IMR-90 (cell line): ENCODE measurements at regions not wholly inside any gene's neighbourhood (a gene's known extent, or its start where the extent isn't known, plus 50 kb on each side); places are given as distances from the start of the nearest gene placed in this dataset.

Experiments
- ATAC-seq: fragments of 200-7000 bp; cut with Tn5 transposase; 2 replicates; pipeline ENCODE4 v1.9.1; 2020; ENCODE audit warnings: low read depth, mild to moderate bottlenecking, moderate library complexity
- BruUV-seq: library from RNA; stranded (reverse); fragments of 400-500 nt; replicated peaks from 2 replicates; lab custom pipeline; 2021; lab: Mats Ljungman, UMichigan
- CTCF ChIA-PET: fragments of 300-600 bp; formaldehyde crosslinking; extraction: SDS; loops from one replicate; lab custom pipeline; 2021; ENCODE audit warnings: antibody characterized with exemption; lab: Yijun Ruan, JAX
- POLR2A ChIA-PET: fragments of 300-600 bp; sonication (Branson Sonifier 250); formaldehyde crosslinking; loops from one replicate; lab custom pipeline; 2022; ENCODE audit warnings: antibody characterized with exemption; ENCODE audit not compliant: unreplicated experiment; lab: Charles Lee
- DNase-seq: peaks from one replicate; pipeline ENCODE4 v3.0.0; 2013
- H2AFZ ChIP-seq: replicated peaks from 2 replicates; pipeline ENCODE3; 2013; ENCODE audit warnings: low read length, mild to moderate bottlenecking; ENCODE audit not compliant: poor library complexity
- H2AK5ac ChIP-seq: 2 replicates; pipeline ENCODE4 v1.6.1; 2013; ENCODE audit warnings: low read depth, low read length, inconsistent platforms
- H2AK9ac ChIP-seq: replicated peaks from 2 replicates; pipeline ENCODE3; 2013; ENCODE audit warnings: mild to moderate bottlenecking, low read depth, low read length, moderate library complexity; ENCODE audit not compliant: poor library complexity
- H2BK120ac ChIP-seq: 2 replicates; pipeline ENCODE4 v1.6.1; 2013; ENCODE audit warnings: low read depth, low read length, inconsistent platforms
- H2BK15ac ChIP-seq: 3 replicates; pipeline ENCODE4 v1.6.1; 2013; ENCODE audit warnings: low read depth, low read length, inconsistent platforms
- H2BK20ac ChIP-seq: 2 replicates; pipeline ENCODE4 v1.6.1; 2013; ENCODE audit warnings: low read depth, mild to moderate bottlenecking, inconsistent platforms, low read length, moderate library complexity
- H2BK5ac ChIP-seq: 2 replicates; pipeline ENCODE4 v1.6.1; 2013; ENCODE audit warnings: mild to moderate bottlenecking, low read depth, low read length, inconsistent platforms; ENCODE audit not compliant: poor library complexity, severe bottlenecking
- H3K14ac ChIP-seq: replicated peaks from 2 replicates; pipeline ENCODE4 v1.6.1; 2013; ENCODE audit warnings: low read depth, low read length, inconsistent platforms
- H3K18ac ChIP-seq: 2 replicates; pipeline ENCODE4 v1.6.1; 2013; ENCODE audit warnings: low read depth, low read length, control low read depth
- H3K23ac ChIP-seq: 2 replicates; pipeline ENCODE4 v1.6.1; 2013; ENCODE audit warnings: low read depth, low read length, inconsistent platforms
- H3K27ac ChIP-seq: 2 replicates; pipeline ENCODE4 v1.5.1; 2013; ENCODE audit warnings: mild to moderate bottlenecking, control low read depth, low read length; ENCODE audit not compliant: insufficient read depth
- H3K27me3 ChIP-seq: 2 replicates; pipeline ENCODE4 v1.6.1; 2013; ENCODE audit warnings: low read length; ENCODE audit not compliant: control insufficient read depth, insufficient read depth
- H3K36me3 ChIP-seq: 2 replicates; pipeline ENCODE4 v1.6.1; 2013; ENCODE audit warnings: low read length, mixed read lengths; ENCODE audit not compliant: control insufficient read depth, insufficient read depth
- H3K4ac ChIP-seq: 2 replicates; pipeline ENCODE4 v1.6.1; 2013; ENCODE audit warnings: low read depth, low read length, inconsistent platforms
- H3K4me1 ChIP-seq: 2 replicates; pipeline ENCODE4 v1.6.1; 2013; ENCODE audit warnings: low read length, mixed read lengths; ENCODE audit not compliant: control insufficient read depth, insufficient read depth
- H3K4me2 ChIP-seq: 2 replicates; pipeline ENCODE4 v1.6.1; 2013; ENCODE audit warnings: low read depth, mild to moderate bottlenecking, control low read depth, low read length, moderate library complexity
- H3K4me3 ChIP-seq: 2 replicates; pipeline ENCODE4 v1.5.1; 2013; ENCODE audit warnings: low read depth, mild to moderate bottlenecking, control low read depth, low read length, moderate library complexity; ENCODE audit not compliant: insufficient read depth
- H3K56ac ChIP-seq: 2 replicates; pipeline ENCODE4 v1.6.1; 2013; ENCODE audit warnings: low read length, inconsistent platforms; ENCODE audit not compliant: insufficient read depth; ENCODE audit errors: extremely low read depth
- H3K79me1 ChIP-seq, 2 experiments: 2 replicates each; pipeline ENCODE4 v1.6.1; 2013; ENCODE audit warnings: low read length in 2 of 2, inconsistent platforms in 1 of 2, low read depth in 1 of 2
- H3K9ac ChIP-seq: 2 replicates; pipeline ENCODE4 v1.6.1; 2013; ENCODE audit warnings: low read depth, low read length, control low read depth
- H3K9me1 ChIP-seq: 2 replicates; pipeline ENCODE4 v1.6.1; 2013; ENCODE audit warnings: low read length, inconsistent platforms; ENCODE audit not compliant: insufficient read depth
- H3K9me3 ChIP-seq: 2 replicates; pipeline ENCODE4 v1.6.1; 2013; ENCODE audit warnings: low read length; ENCODE audit not compliant: control insufficient read depth, insufficient read depth
- H4K20me1 ChIP-seq: 2 replicates; pipeline ENCODE4 v1.6.1; 2013; ENCODE audit warnings: low read length, inconsistent platforms; ENCODE audit not compliant: insufficient read depth
- H4K5ac ChIP-seq: 2 replicates; pipeline ENCODE4 v1.6.1; 2013; ENCODE audit warnings: mild to moderate bottlenecking, low read depth, low read length, control low read depth
- H4K8ac ChIP-seq, 2 experiments: 2 replicates each; pipeline ENCODE4 v1.6.1; 2013; ENCODE audit warnings: low read depth in 2 of 2, low read length in 2 of 2, control low read depth in 1 of 2, inconsistent platforms in 1 of 2
- H4K91ac ChIP-seq: 2 replicates; pipeline ENCODE4 v1.6.1; 2013; ENCODE audit warnings: low read depth, low read length, inconsistent platforms; ENCODE audit not compliant: insufficient read depth
- MXI1 ChIP-seq: IDR thresholded peaks from 2 replicates; pipeline ENCODE4 v1.6.1; 2012; ENCODE audit warnings: low read depth, mild to moderate bottlenecking, low read length, moderate library complexity, borderline replicate concordance
- RAD21 ChIP-seq: IDR thresholded peaks from 2 replicates; pipeline ENCODE4 v1.6.1; 2012; ENCODE audit warnings: low read length, improper control_type of control experiment
- SMC3 ChIP-seq: fragments of 150-350 bp; IDR thresholded peaks from 2 replicates; pipeline ENCODE4 v1.6.1; 2016; ENCODE audit warnings: low read depth, mild to moderate bottlenecking, antibody characterized with exemption, low read length, moderate library complexity
- WGBS, 2 experiments: methylation state at CpG; one replicate each; pipeline versions ENCODE4 v1.1.5 to v1.1.7; 2013; ENCODE audit warnings: missing lambda C conversion rate in 2 of 2; ENCODE audit not compliant: insufficient read length in 1 of 2; ENCODE audit errors: extremely low coverage in 2 of 2; 5-methylcytosine and 5-hydroxymethylcytosine counted together
- dilution Hi-C: fragments of 300-500 bp; cut with HindIII; formaldehyde crosslinking; loops from one replicate; pipeline ENCODE4 v1.14.3; 2018; ENCODE audit warnings: low sequenced_read_pairs; ENCODE audit not compliant: unreplicated experiment
- in situ Hi-C: fragments of 300-500 bp; cut with MboI; formaldehyde crosslinking; loops from 3 replicates; pipeline ENCODE4 v1.14.3; 2019; ENCODE audit warnings: low sequenced_read_pairs, inconsistent platforms, mixed read lengths
- intact Hi-C: fragments of 100-400 bp; cut with micrococcal nuclease; formaldehyde crosslinking; loops from 2 replicates; pipeline ENCODE4 v1.10.0; 2022
- TF ChIP-seq, protein P1 (sequence below): conservative IDR thresholded peaks from 2 replicates; pipeline ENCODE4 v1.5.1; 2012; ENCODE audit warnings: mild to moderate bottlenecking, low read depth, low read length, improper control_type of control experiment

DNA sequence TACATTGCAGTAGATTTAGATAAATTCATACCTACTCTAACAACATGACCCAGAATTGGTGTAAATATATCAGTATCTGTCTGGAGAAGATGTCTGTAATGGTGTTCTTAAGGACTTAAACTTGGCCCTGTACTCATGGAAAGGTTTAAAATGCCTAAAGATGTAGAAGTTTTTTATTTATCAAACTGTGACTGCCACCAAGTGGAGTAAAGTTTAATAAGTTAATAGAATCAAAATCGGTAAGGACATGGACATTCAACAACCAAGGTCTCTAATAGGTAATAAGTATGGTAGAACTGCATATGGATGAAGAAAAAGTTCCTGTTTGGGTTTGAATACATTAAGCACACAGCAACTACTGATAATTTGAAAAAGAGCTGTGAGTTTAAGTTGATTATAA, 474.0 kb upstream of the NDST3 start:
- DNase-seq: peak; percentile 40
- H2BK15ac ChIP-seq: no peak overlapping the region
- H3K4me1 ChIP-seq: no peaks in the 10 kb centered on the region
- H4K91ac ChIP-seq: no peak overlapping the region
- H3K14ac ChIP-seq: no peak overlapping the region
- no peak overlapping the region for H2BK120ac ChIP-seq
- H3K36me3 ChIP-seq: no peaks in the 10 kb centered on the region
- H2BK20ac ChIP-seq: no peak overlapping the region
- no peak overlapping the region for H3K4me2 ChIP-seq
- no peaks in the 10 kb centered on the region for H3K9me3 ChIP-seq
- H2AFZ ChIP-seq: no peak overlapping the region
- H4K8ac ChIP-seq: no peak overlapping the region
- H3K27me3 ChIP-seq: no peaks in the 10 kb centered on the region
- H3K23ac ChIP-seq: no peak overlapping the region
- H4K20me1 ChIP-seq: no peaks in the 10 kb centered on the region
- CTCF ChIA-PET: no interaction called here
- no peak overlapping the region for H3K4me3 ChIP-seq
- ATAC-seq: peak; percentile 35; the same call in 1 of the 2 replicates
- H3K27ac ChIP-seq: no peak overlapping the region
- POLR2A ChIA-PET: no interaction called here
- no peak overlapping the region for H2BK5ac ChIP-seq
- H3K4ac ChIP-seq: no peak overlapping the region
- in situ Hi-C loops (loop anchor here (10.0 to 25.0 kb wide), 2 partner anchors 426 to 677 kb away; no protein-coding TSS in a partner anchor), dilution Hi-C loops (no loop called here), intact Hi-C loops (loop anchor here (1.0 to 5.0 kb wide), 2 partner anchors 426 to 662 kb away; no protein-coding TSS in a partner anchor)
- no peaks in the 10 kb centered on the region for H3K79me1 ChIP-seq
- BruUV-seq: no TSS peak
- TF ChIP-seq RAD21: peak; percentile 41
- no peak for TF ChIP-seq MXI1
- peak; percentile 54 for TF ChIP-seq SMC3
- TF ChIP-seq, protein P1, sequence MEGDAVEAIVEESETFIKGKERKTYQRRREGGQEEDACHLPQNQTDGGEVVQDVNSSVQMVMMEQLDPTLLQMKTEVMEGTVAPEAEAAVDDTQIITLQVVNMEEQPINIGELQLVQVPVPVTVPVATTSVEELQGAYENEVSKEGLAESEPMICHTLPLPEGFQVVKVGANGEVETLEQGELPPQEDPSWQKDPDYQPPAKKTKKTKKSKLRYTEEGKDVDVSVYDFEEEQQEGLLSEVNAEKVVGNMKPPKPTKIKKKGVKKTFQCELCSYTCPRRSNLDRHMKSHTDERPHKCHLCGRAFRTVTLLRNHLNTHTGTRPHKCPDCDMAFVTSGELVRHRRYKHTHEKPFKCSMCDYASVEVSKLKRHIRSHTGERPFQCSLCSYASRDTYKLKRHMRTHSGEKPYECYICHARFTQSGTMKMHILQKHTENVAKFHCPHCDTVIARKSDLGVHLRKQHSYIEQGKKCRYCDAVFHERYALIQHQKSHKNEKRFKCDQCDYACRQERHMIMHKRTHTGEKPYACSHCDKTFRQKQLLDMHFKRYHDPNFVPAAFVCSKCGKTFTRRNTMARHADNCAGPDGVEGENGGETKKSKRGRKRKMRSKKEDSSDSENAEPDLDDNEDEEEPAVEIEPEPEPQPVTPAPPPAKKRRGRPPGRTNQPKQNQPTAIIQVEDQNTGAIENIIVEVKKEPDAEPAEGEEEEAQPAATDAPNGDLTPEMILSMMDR: peak; percentile 37
- WGBS, 2 experiments: no CpG with 5 or more reads among the region's 1 CpG
- no peak overlapping the region for H2AK9ac ChIP-seq
- no peak overlapping the region; the same call in 1 of the 2 replicates for H3K56ac ChIP-seq
- no peaks in the 10 kb centered on the region for H3K9me1 ChIP-seq
- no peak overlapping the region for H2AK5ac ChIP-seq
- no peak overlapping the region for H4K5ac ChIP-seq
- H3K18ac ChIP-seq: no peak overlapping the region
- H3K9ac ChIP-seq: no peak overlapping the region
